ENCODE measurements at regions not wholly inside any gene's neighbourhood (a gene's known extent, or its start where the extent isn't known, plus 50 kb on each side); places are given as distances from the start of the nearest gene placed in this dataset.
"Not testable (repeated sequence)": the region's sequence is repeated elsewhere in the genome, so short reads cannot be mapped to it uniquely, and the experiment has no call there.

DNA sequence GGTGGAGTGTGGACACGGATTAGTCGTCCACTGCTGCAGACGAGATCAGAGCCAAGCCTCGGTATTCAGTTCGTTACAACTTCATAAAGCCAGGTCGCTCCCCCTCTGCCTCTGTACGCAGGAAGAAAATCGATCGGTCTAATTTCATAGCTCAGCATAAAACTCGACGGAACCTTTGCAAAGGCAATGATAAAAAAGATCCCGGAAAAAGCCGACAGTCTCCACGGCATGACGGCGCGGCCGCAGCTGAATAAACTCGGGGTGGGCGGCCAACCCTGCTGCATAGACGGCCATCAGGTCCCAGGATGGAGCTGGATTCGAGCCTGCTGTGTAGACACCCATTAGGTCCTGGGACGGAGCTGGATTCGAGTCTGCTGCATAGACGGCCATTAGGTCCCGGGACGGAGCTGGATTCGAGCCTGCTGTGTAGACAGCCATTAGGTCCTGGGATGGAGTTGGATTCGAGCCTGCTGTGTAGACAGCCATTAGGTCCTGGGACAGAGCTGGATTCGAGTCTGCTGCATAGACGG, 113.8 kb upstream of the PPP2R3B start:
- no peak for DNase-seq (ENCODE audit: low read depth)

GRCh38 chrX:506341-506740, 119.6 kb upstream of the PPP2R3B start:
- no peak for DNase-seq (ENCODE audit: low read depth)

- DNase-seq (ENCODE audit: low read depth) = no peak
Observed at GRCh38 chrX:508163-508562, 121.5 kb upstream of the PPP2R3B start.

- not testable (repeated sequence) for DNase-seq (ENCODE audit: low read depth)
Observed at GRCh38 chrX:508821-509220, 121.8 kb upstream of the SHOX start.

DNA sequence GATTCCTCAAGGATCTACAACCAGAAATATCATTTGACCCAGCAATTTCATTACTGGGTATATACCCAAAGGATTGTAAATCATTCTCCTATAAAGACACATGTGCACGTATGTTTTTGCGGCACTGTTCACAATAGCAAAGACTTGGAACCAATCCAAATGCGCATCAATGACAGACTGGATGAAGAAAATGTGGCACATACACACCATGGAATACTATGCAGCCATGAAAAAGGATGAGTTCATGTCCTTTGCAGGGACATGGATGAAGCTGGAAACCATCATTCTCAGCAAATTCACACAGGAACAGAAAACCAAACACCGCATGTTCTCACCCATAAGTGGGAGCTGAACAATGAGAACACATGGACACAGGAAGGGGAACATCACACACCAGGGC, 119.5 kb upstream of the SHOX start:
- not testable (repeated sequence) for DNase-seq (ENCODE audit: low read depth)

- no peak for DNase-seq (ENCODE audit: low read depth)
Observed at GRCh38 chrX:518319-518718, 112.3 kb upstream of the SHOX start.

GRCh38 chrX:519741-520140, 110.8 kb upstream of the SHOX start:
- DNase-seq (ENCODE audit: low read depth) = no peak

DNA sequence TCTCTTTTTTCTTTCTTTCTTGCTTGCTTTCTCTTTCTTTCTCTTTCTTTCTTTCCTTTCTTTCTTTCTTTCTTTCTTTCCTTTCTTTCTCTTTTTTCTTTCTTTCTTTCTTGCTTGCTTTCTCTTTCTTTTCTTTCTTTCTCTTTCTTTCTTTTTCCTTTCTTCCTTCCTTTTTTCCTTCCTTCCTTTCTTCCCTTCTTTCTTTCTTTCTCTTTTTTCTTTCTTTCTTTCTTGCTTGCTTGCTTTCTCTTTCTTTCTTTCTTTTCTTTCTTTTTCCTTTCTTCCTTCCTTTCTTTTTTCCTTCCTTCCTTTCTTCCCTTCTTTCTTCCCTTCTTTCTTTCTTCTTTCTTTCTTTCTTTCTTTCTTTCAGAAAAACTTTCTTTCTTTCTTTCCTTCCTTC, 108.1 kb upstream of the SHOX start:
- DNase-seq (ENCODE audit: low read depth) = no peak

DNA sequence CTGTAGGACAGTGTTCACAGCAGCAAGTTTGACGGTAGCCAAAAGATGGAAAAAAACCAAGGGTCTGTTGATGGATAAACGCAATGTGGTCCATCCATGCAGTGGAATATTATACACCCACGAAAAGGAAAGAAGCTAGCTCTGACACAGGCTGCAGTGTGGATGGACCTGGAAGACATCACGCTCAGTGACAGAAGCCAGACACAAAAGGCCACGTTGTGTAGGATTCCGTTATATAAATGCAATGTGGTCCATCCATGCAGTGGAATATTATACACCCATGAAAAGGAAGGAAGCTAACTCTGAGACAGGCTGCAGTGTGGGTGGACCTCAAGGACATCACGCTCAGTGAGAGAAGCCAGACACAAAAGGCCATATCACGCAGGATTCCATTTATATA, 105.5 kb upstream of the SHOX start:
- DNase-seq (ENCODE audit: low read depth) = no peak

GRCh38 chrX:526295-527224, 104.0 kb upstream of the SHOX start:
- DNase-seq (ENCODE audit: low read depth) = no peak

GRCh38 chrX:530726-531610, 99.6 kb upstream of the SHOX start:
- no peak for DNase-seq (ENCODE audit: low read depth)

- DNase-seq (ENCODE audit: low read depth) = no peak
Observed at GRCh38 chrX:531611-531936, 99.0 kb upstream of the SHOX start.

DNA sequence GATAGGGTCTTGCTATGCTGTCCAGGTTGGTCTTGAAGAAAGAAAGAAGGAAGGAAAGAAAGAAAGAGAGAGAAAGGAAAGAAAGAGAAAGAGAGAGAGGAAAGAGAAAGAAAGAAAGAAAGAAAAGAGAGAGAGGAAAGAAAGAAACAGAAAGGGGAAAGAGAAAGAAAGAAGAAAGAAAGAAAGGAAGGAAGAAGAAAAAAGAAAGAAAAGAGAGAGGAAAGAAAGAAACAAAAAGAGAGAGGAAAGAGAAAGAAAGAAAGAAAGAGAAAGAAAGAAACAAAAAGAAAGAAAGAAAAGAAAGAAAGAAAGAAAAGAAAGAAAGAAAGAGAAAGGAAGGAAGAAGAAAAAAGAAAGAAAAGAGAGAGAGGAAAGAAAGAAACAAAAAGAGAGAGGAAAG, 95.8 kb upstream of the SHOX start:
- DNase-seq (ENCODE audit: low read depth) = no peak

GRCh38 chrX:536616-537015, 94.0 kb upstream of the SHOX start:
- no peak for DNase-seq (ENCODE audit: low read depth)

- no peak for DNase-seq (ENCODE audit: low read depth)
Observed at GRCh38 chrX:537151-537550, 93.4 kb upstream of the SHOX start.

DNA sequence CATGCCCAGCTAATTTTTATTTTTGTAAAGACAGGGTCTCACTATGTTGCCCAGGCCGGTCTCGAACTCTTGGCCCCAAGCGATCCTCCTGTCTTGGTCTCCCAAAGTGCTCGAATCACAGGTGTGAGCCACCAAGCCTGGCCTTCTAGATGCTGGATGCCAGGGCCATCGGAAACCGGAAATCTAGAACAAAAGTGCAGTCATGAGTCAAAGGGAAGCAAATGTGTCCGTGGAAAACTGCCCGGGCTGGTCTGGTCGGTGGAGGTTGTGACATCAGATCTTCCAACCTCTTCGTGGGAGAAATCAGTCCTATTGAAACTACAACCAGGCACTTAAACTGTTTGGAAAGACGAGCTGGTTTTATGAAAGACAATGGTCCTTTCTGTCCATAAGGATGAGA, 92.3 kb upstream of the SHOX start:
- DNase-seq (ENCODE audit: low read depth) = no peak

GRCh38 chrX:541006-541405, 89.6 kb upstream of the SHOX start:
- not testable (repeated sequence) for DNase-seq (ENCODE audit: low read depth)

DNA sequence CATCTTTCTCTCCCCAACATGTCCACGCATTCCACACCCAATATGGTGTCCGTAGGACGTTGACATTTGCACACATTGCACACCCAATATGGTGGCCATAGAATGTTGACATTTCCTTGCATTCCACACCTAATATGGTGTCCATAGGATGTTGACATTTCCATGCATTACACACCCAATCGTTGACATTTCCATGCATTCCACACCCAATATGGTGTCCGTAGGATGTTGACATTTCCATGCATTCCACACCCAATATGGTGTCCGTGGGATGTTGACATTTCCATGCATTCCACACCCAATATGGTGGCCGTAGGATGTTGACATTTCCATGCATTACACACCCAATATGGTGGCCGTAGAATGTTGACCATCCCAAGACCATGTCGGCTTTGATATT, 88.4 kb upstream of the SHOX start:
- DNase-seq (ENCODE audit: low read depth) = no peak

DNA sequence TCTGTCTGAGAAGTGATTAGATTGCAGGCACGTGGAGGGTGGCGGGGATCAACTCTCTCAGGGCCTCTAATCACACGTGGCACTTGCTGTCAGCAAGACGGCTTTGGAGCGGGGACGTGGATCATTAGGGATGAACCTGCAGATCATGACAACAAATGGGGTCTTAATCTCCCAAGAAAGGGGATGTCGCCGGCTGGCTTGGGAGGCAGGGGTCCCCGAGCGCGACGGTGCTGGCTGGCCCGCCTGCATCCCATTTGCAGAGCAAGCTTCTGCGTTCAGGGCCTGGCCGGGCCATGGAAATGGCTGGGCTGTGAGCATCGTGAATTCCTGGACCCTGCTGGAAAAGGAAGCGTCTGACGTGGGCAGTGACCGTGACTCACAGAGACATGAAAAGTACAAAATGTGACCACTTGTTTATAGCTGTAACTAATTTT, 85.1 kb upstream of the SHOX start:
- no peak for DNase-seq (ENCODE audit: low read depth)

GRCh38 chrX:550514-550913, 80.1 kb upstream of the SHOX start:
- DNase-seq (ENCODE audit: low read depth) = no peak

GRCh38 chrX:551306-551705, 79.3 kb upstream of the SHOX start:
- DNase-seq (ENCODE audit: low read depth) = no peak

DNA sequence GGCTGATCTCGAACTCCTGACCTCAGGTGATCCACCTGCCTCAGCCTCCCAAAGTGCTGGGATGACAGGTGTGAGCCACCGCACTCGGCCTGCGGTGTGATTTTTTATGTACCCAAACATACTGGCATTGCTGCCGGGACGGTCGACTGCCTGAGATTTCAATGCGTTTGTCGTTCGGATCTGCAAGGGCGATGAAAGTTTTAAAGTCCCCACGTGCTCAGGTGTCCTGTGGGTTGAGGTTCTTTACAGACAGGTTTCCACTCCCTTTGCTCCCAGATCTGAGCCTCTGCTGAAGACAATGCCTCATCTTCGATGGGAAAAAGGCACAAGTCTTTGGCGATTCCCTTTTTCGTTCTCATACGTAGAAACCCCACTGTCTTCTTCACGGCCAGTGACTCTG, 78.1 kb upstream of the SHOX start:
- DNase-seq (ENCODE audit: low read depth) = no peak

- no peak for DNase-seq (ENCODE audit: low read depth)
Observed at GRCh38 chrX:554271-554670, 76.3 kb upstream of the SHOX start.
